Right cardiac atrium (tissue), 5 donors: ENCODE measurements at regions not wholly inside any gene's neighbourhood (a gene's known extent, or its start where the extent isn't known, plus 50 kb on each side); places are given as distances from the start of the nearest gene placed in this dataset.
A peak's percentile ranks its signal among the peaks of the same experiment; 100 is the strongest.

ENCODE experiments used
- ATAC-seq, 2 donors: fragments of 200-7000 bp; cut with Tn5 transposase; one replicate each; pipeline versions ENCODE4 v1.8.0 to v1.9.1; 2020; ENCODE audit warnings: moderate library complexity in 2 of 2, mild to moderate bottlenecking in 1 of 2
- DNase-seq, 3 donors: peaks; one replicate each; pipeline ENCODE4 v3.0.0-alpha.2; 2020
- H3K27ac ChIP-seq: one replicate; pipeline ENCODE4 v1.5.1; 2013; ENCODE audit warnings: mild to moderate bottlenecking, low read length, control low read depth, moderate library complexity
- H3K27me3 ChIP-seq: one replicate; pipeline ENCODE4 v1.6.1; 2013; ENCODE audit not compliant: control insufficient read depth, insufficient read depth
- H3K4me1 ChIP-seq: one replicate; pipeline ENCODE4 v1.6.1; 2013; ENCODE audit warnings: low read length; ENCODE audit not compliant: control insufficient read depth, insufficient read depth
- H3K4me3 ChIP-seq: one replicate; pipeline ENCODE4 v1.5.1; 2013; ENCODE audit warnings: low read length, control low read depth
- H3K9me3 ChIP-seq: one replicate; pipeline ENCODE4 v1.6.1; 2013; ENCODE audit warnings: low read length; ENCODE audit not compliant: control insufficient read depth
- WGBS: extraction: QIAGEN DNeasy Blood & Tissue Kit; methylation state at CpG from one replicate; pipeline ENCODE4 v1.1.7; 2013; 5-methylcytosine and 5-hydroxymethylcytosine counted together
- intact Hi-C, 4 donors: fragments of 100-400 bp; cut with DNase I; formaldehyde crosslinking; loops; one replicate each; pipeline versions ENCODE4 v1.11.0 to v1.14.0; 2022 to 2023
- donor health status: healthy with polysubstance abuse.
- donor health status: DM: no; HTN: yes; CAD: no.
- donor health status: DM: no; HTN: no; CAD: no.
- donor health status: DM: no; HTN: yes; CAD: no; lungs with severe emphysema.
- donor health status: DM: yes; HTN: yes; CAD: no.

DNA sequence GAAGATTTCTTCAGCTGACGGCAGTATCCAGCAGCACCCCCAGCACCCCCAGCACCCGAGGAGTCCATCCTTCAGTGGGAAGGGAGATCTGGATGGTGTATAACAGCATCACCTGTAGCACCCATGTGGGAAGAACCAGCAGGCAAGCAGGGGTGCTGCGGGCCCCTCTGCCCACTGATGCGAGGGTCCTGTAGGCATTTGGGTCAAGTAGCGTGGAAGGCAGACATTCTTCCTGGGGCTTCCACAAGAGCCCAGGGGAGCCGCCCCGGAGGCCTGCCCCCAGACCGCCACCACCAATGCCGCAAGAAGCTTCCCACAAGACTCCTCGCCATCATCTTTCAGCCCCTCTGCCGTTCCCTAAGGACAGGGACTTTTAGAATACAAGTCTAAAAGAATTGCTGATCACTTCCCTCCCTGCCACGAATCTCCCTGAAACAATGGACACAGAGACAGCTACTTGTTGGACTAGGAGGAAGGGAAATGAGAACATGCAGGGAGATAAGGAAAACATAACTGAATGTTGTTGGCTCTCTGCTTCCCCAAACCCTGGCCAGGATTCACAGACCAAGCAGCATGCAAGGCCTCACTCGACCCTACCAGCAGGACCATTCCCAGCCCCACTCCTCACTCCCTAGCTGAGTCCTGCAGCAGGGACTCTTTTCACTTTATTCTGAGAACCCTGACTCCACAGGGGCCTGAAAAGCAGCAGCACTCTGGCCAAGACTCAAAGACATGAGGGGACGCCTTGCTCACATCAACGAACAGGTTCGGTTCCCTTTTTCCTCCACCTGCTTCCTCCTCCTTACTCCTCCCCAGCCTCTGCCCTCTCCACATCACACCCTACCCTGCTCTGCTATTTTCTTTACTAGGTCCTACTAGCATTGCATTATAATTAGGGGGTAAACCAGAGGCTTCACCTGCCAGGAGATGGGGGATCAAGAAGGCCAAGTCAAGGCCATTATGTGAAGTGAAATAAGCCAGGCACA lies 164.5 kb downstream of the HERPUD2 start:
- peak; percentile 46 to 76 for ATAC-seq
- WGBS: 54% methylated on average over 16 of the region's 16 CpGs
- peak in 1 of 3 donors; percentile 60 for DNase-seq
- peaks cover 3% of the 10 kb centered on the region for H3K4me1 ChIP-seq
- intact Hi-C loops: loop anchor here in 1 of 4 donors (10.0 kb wide), 2 partner anchors 346 to 456 kb away; no protein-coding TSS in a partner anchor
- no peak overlapping the region for H3K27ac ChIP-seq
- H3K9me3 ChIP-seq: no peaks in the 10 kb centered on the region
- no peaks in the 10 kb centered on the region for H3K27me3 ChIP-seq
- no peak overlapping the region for H3K4me3 ChIP-seq

DNA sequence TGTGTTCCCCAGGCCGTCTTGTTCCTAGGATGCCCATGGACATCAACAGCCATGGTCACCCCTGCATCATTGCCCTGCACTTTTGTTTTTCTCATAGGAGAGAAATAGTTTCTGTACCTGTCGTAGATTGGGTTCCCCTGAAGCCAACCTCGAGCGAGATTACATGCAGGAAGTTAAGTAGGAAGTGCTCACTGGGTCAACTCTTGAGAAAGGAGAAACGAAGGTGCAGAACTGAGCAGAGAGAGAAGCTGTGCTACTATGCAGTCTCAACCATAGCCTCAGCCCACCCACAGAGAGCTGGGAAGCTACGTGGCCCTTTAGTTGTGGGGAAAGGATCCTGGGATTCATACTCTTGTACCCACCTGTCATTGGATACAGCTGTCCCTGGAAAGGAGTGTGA lies 165.2 kb downstream of the HERPUD2 start:
- no peak for ATAC-seq

GRCh38 chr7:35528381-35528977 lies 166.5 kb downstream of the HERPUD2 start:
- H3K4me3 ChIP-seq: no peak overlapping the region
- no peaks in the 10 kb centered on the region for H3K9me3 ChIP-seq
- DNase-seq (no peak), ATAC-seq (no peak)
- H3K4me1 ChIP-seq: peaks cover 3% of the 10 kb centered on the region
- WGBS: 94% methylated on average over 8 of the region's 8 CpGs
- H3K27ac ChIP-seq: no peak overlapping the region
- intact Hi-C loops: no loop called here
- no peaks in the 10 kb centered on the region for H3K27me3 ChIP-seq

More for the DNA sequence above, 165.2 kb downstream of the HERPUD2 start:
- no peak overlapping the region for H3K4me3 ChIP-seq
- H3K27ac ChIP-seq: no peak overlapping the region
- no peaks in the 10 kb centered on the region for H3K27me3 ChIP-seq
- peaks cover 3% of the 10 kb centered on the region for H3K4me1 ChIP-seq
- H3K9me3 ChIP-seq: no peaks in the 10 kb centered on the region
- intact Hi-C loops: loop anchor here in 1 of 4 donors (10.0 kb wide), 2 partner anchors 345 to 455 kb away; no protein-coding TSS in a partner anchor
- DNase-seq: no peak
- WGBS: 74% methylated on average over 6 of the region's 6 CpGs

DNA sequence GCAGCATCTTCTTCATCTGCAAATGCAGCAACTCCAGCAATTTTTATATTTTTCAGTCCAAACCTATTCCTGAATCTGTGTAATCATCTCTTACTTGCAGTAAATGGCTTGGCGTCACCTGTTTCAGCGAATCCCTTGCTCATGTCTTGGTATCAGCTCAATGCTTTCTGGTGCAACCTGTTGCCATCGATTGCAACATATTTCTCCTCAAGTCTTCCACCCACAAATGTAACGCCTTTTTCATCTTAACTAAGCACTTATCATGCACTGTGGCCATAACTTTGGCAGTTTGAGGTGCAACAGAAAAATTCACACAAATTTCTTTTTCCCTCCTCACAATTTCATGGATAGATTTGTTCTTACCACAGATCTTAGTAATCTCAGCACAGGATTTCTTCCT lies 168.3 kb downstream of the HERPUD2 start:
- 76% methylated on average over 4 of the region's 4 CpGs for WGBS
- DNase-seq: no peak
- peaks cover 3% of the 10 kb centered on the region for H3K4me1 ChIP-seq

DNA sequence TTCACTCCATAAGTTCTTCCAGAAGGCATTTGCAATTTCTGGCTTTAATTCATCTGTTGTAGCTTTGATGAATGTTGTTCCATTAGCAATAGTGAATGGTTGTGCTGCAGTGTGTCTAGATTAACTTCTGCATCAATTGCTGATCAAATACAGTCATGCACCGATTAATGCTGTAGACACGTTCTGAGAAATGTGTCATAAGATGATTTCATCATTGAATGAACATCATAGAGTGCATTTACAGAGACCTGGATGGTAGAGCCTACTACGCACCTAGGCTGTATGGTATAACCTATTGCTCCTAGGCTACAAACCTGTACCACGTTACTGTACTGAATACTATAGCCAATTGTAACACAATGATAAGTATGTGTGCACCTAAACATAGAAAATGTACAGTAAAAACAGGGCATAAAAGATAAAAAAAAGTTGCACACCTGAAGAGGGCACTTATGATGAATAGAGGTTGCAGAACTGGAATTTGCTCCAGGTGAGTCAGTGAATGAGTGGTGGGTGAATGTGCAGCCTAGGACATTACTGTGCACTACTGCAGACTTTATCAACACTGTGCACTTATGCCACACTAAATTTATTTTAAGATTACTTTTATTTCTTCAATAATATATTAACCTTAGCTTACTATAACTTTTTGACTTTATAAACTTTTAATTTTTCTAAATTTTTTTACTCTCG lies 170.7 kb downstream of the HERPUD2 start:
- H3K27ac ChIP-seq: no peak overlapping the region

More for the DNA sequence above, 168.3 kb downstream of the HERPUD2 start:
- Histone ChIP-seq H3K27ac (no peak overlapping the region), H3K27me3 (no peaks in the 10 kb centered on the region), H3K9me3 (no peaks in the 10 kb centered on the region), H3K4me3 (no peak overlapping the region)
- intact Hi-C loops: no loop called here
- no peak for ATAC-seq

GRCh38 chr7:35523292-35523691 lies 171.6 kb downstream of the HERPUD2 start:
- intact Hi-C loops: loop anchor here in 1 of 4 donors (5.0 kb wide), 1 partner anchor 101 kb away; no protein-coding TSS in a partner anchor
- no peak overlapping the region for H3K4me3 ChIP-seq
- 88% methylated on average over 7 of the region's 7 CpGs for WGBS
- H3K27ac ChIP-seq: no peak overlapping the region
- no peak for DNase-seq
- peaks cover 2% of the 10 kb centered on the region for H3K4me1 ChIP-seq
- H3K9me3 ChIP-seq: no peaks in the 10 kb centered on the region
- no peak for ATAC-seq
- H3K27me3 ChIP-seq: no peaks in the 10 kb centered on the region

More for the DNA sequence above, 170.7 kb downstream of the HERPUD2 start:
- Histone ChIP-seq H3K27me3 (no peaks in the 10 kb centered on the region), H3K4me1 (peaks cover 2% of the 10 kb centered on the region), H3K9me3 (no peaks in the 10 kb centered on the region), H3K4me3 (no peak overlapping the region)
- ATAC-seq (no peak), DNase-seq (no peak)
- intact Hi-C loops: loop anchor here in 1 of 4 donors (5.0 kb wide), 1 partner anchor 102 kb away; no protein-coding TSS in a partner anchor
- WGBS: 89% methylated on average over 5 of the region's 5 CpGs

DNA sequence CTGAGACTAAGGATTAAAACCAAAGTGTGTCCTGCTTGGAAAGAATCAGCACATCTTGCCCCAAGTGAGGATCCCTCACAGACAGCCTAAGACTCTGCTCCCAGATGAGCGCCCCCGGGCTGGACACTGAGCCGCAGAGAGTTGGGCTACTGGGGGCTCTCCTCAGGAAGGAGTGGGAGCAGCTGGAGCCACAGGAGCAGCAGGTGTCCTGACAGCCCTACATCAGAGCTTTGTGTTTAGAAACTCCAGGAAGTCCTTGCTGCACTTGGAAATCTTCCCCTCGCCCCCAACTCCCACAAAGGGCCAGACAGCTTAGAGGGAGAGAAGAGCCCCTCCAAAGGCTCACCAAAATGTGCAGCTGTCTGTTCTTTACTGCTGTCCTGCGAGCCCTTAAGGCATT lies 172.2 kb downstream of the HERPUD2 start:
- Histone ChIP-seq H3K27ac (no peak overlapping the region), H3K4me1 (peaks cover 2% of the 10 kb centered on the region), H3K4me3 (no peak overlapping the region), H3K27me3 (no peaks in the 10 kb centered on the region), H3K9me3 (no peaks in the 10 kb centered on the region)
- no peak for DNase-seq
- WGBS: 47% methylated on average over 5 of the region's 5 CpGs
- ATAC-seq: no peak
- intact Hi-C loops: loop anchor here in 1 of 4 donors (5.0 kb wide), 1 partner anchor 100 kb away; no protein-coding TSS in a partner anchor

DNA sequence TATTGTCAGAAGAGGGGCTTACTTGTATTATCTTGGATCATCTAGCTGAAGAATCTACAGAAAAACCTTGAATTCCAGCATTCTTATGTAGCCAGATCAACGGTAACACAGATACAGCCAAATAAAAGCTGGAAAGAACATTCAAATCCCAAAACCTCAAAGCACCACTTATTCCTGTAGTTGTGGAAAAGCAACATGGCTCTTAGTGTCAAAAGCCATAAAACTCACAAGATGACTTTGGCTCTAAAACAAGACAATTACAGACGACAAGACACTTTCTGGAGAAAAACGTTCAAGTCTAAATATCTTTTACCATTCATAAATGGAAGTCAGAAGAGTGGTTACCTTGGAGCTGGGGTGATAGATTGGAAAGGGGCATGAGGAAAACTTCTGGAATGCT lies 173.0 kb downstream of the HERPUD2 start:
- DNase-seq (no peak), ATAC-seq (no peak)
- no peaks in the 10 kb centered on the region for H3K9me3 ChIP-seq
- no peak overlapping the region for H3K27ac ChIP-seq
- no peak overlapping the region for H3K4me3 ChIP-seq
- WGBS: 43% methylated on average over 3 of the region's 3 CpGs
- intact Hi-C loops: loop anchor here in 1 of 4 donors (5.0 kb wide), 1 partner anchor 100 kb away; no protein-coding TSS in a partner anchor
- H3K4me1 ChIP-seq: peaks cover 2% of the 10 kb centered on the region
- no peaks in the 10 kb centered on the region for H3K27me3 ChIP-seq

GRCh38 chr7:35520810-35521625 lies 173.9 kb downstream of the HERPUD2 start:
- DNase-seq (no peak), ATAC-seq (peak; percentile 18 to 41)
- H3K9me3 ChIP-seq: no peaks in the 10 kb centered on the region
- intact Hi-C loops: loop anchor here in 1 of 4 donors (5.0 kb wide), 1 partner anchor 99 kb away; no protein-coding TSS in a partner anchor
- no peaks in the 10 kb centered on the region for H3K27me3 ChIP-seq
- no peak overlapping the region for H3K4me3 ChIP-seq
- peak overlapping the region; percentile 24 for H3K27ac ChIP-seq
- peaks cover 2% of the 10 kb centered on the region for H3K4me1 ChIP-seq
- WGBS: 48% methylated on average over 5 of the region's 5 CpGs
